ENCODE measurements at regions not wholly inside any gene's neighbourhood (a gene's known extent, or its start where the extent isn't known, plus 50 kb on each side); places are given as distances from the start of the nearest gene placed in this dataset.
"Not testable (repeated sequence)": the region's sequence is repeated elsewhere in the genome, so short reads cannot be mapped to it uniquely, and the experiment has no call there.

DNA sequence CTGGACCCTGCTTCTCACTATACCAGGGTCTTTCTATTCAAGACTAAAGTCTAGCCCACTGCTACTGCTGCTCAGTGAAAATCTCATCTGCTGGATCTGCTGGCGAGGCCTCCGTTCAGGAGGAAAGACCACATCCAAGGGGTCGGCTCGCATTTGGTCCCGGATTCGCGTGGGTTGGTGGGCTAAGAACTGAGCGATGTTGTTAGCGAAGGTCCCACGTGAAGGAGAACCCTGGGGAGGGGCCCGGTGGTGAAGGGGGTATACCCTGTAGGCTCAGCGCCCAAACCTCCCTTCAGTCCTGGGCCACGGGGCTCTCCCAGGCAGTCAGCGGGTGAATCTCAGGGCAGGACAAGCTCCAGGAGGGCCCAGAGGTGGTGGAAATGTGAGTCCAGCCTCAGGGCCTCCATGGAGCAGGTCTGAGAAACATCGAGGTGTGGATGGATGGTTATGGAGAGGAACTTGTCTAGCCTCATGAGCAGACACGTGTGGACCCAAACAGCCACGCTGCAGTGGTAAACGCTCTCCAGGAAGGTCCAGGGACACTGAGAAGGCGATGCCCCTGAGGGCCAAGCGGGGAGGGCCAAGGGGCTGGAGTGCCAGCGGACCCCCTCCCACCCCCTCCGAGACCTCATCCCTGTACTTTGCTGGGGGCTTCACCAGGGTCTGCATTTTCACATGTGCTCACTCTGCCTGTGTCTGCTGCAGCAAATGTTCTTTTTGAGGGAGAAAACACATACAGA, 152.3 kb downstream of the CTTN start:
- no peak for DNase-seq

DNA sequence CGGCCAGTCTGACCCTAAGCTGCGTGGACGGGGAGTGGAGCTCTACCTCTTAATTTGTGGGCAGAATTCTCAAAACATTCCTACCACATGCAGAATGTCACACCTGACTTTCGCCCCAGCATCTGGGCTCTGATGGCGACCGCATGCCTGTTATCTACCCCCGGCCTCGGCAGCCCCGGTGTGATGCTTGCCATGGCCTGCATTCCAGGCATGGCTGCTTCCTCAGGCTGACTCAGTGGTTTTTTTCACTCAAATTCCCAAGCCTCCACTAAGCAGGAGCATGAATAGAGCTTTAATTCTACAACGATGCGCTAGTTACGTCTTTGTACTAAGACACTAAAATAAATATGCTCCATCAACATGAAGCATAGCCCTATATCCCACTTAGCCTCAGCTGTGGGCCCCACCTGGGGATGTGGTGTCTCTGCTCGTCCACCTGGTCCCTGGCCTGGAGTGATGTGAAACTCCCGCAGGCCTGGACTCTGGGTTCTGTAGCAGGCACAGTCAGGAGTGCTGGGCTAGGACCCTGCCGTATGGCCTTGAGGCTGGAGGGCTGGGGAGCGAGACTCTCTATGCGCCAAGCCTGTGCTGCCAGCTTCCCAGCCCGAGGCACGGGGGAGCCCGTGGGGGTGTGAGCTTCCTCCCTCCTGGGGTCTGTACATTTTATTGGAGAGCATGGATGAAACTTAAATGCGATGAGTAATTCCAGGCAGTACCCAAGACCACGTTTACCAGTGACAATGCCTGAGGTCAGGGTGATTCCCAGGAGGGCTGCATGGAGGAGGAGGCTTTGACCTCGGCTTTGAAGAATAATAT, 153.2 kb downstream of the CTTN start:
- DNase-seq = no peak

DNA sequence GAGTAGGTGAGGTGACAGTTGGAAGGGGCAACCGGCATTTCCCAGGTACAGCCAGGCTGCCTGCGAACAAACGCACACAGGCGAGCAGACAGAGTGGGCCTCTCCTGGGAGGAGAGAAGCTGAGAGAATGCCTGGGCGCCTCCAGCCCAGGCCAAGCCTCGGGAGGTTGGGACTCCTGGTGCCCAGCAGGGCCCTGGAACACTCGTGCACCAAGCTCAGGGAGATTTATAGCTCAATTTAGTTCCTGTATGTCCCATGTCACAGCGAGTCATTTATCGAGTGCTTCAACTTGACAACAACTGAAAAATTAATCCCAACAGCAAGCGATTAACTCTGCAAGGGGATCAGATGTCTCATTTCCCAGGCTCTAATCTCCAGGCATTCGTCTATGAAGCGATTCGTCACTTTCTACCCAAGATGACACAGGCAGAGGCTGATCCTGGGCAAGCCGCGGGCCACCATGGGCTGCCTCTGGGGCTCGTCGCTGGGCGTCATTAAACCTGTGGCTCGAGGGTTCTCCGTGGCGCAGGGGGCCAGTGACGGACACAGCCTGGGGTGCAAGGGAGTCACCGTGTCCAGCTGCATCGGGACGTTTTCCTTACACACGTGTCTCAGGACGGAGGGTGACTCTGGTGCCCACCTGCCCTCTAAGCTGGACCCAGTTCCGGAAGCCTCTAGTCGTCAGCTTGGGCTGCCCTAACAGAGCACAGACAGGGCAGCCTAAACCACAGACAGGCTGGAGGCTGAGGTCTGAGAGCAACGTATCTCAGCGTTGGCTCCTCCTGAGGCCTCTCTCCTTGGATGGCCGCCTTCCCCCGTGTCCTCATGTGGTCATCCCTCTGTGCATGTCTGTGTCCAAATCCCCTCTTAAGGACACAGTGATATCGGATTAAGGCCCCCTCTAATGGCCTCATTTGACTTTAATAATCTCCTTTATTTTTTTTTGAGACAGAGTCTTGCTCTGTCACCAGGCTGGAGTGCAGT, 154.1 kb downstream of the CTTN start:
- DNase-seq = no peak

GRCh38 chr11:70555078-70555477, 156.7 kb downstream of the CTTN start:
- DNase-seq = no peak

DNA sequence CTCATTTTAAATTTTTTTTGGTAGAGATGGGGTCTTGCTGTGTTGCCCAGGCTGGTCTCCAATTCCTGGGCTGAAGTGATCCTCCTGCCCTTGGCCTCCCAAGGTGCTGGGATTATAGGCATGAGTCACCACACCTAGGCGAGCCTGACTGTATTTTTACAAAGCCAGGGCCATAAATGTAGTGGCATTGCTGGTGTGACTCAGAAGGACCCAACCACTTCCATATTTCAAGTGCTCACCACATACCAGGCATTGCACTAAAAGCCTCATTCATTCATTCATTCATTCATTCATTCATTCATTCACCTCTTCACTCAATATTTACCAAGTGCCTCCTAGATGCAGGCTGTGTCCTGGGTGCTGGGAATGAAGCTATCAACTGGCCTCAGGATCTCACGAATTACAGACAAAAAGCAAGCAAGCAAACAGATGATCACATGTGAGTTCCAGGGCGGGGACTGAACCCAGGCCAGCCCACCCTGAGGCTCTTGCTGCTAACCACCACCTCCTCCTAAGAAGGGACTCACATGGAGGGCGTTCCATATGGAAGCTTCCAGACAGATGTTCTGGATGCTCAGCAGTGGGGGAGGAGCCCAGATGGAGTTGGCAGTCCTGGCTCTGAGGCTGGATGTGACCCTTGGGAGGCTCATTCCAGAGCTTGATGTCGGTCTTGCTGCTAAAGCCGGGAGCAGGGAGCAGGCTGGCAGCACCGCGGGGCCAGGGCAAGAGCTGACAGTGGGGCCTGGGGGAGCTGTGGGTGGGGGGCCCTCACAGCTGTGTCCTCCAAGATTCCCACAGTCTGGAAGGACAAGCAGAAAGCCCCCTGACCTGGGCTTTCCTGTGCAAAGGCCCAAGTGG, 158.8 kb downstream of the CTTN start:
- peak; percentile 43 for DNase-seq

DNA sequence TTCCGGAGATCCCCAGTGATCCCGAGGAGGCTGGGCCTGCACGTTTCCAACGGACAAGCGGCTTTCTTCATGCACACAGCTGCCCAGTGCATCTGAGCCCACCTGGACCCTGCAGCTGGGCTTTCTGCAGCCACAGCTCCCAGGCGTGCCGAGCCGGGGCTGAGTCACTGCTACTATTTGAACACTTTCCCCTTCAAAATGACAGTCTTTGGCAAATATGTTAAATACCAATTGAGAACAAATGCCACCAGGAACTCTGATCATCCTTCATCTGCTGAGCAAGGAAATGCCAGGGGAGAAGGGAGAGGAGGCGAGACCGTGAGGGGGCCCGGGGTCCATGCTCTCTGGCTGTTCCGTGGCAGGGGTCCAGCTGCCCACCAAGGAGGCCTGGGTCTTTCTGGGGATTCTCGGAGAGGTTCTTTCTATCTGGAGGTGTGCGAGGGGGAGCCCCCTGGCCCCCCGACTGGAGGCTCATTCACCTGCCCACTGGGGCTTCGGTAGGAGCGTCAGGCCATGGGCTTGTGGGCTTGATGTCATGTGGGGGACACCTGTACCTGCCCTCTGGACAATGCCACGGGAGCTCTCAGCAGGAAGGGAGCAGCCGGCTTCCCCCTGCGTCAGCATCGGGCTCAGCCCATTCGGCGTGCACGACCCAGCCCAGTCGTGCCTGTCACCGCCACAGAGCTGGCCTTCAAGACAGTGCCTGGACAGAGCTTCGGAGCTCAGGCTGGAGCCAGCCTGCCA, 159.6 kb downstream of the CTTN start:
- no peak for DNase-seq

DNA sequence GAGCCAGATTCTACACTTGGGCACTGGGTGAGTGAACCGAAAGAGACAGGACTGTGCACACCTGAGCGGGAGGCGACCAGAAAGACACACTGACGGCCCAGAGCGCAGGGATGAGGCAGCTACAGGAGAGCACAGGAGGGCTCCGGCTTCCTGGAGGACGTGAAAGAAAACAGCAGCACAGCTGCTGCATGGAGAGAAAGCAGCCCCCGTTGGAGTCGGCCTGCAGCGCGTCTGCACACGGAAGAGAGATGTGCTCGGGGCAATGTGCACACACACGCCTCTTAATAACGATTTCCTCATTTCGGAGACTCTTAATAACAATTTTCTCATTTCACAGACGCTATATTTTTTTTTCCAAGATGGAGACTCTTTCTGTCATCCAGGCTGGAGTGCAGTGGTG, 160.4 kb downstream of the CTTN start:
- no peak for DNase-seq

GRCh38 chr11:70559516-70559915, 161.2 kb downstream of the CTTN start:
- DNase-seq = no peak

GRCh38 chr11:70560621-70561020, 162.3 kb downstream of the CTTN start:
- not testable (repeated sequence) for DNase-seq

- no peak for DNase-seq
These were observed 168.6 kb downstream of the CTTN start for GRCh38 chr11:70566768-70567530.

DNA sequence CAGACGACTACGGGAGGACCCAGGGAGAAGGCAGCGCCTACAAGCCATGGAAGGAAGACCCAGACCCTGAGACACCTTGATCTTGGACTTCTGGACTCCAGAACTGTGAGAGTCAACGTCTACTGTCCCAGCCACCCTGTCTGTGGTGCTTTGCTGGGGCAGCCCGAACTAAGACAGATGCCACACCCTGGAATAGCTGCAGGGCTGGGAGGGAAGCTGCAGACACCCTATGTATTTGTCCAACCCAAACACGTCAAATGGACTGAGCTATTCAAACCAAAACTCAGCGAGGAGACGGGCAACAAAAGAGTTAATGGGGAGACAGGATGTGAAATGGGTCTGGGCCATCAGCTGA, 169.3 kb downstream of the CTTN start:
- no peak for DNase-seq

- DNase-seq = peak; percentile 38
These were observed 169.9 kb downstream of the CTTN start for GRCh38 chr11:70568035-70568813.

DNA sequence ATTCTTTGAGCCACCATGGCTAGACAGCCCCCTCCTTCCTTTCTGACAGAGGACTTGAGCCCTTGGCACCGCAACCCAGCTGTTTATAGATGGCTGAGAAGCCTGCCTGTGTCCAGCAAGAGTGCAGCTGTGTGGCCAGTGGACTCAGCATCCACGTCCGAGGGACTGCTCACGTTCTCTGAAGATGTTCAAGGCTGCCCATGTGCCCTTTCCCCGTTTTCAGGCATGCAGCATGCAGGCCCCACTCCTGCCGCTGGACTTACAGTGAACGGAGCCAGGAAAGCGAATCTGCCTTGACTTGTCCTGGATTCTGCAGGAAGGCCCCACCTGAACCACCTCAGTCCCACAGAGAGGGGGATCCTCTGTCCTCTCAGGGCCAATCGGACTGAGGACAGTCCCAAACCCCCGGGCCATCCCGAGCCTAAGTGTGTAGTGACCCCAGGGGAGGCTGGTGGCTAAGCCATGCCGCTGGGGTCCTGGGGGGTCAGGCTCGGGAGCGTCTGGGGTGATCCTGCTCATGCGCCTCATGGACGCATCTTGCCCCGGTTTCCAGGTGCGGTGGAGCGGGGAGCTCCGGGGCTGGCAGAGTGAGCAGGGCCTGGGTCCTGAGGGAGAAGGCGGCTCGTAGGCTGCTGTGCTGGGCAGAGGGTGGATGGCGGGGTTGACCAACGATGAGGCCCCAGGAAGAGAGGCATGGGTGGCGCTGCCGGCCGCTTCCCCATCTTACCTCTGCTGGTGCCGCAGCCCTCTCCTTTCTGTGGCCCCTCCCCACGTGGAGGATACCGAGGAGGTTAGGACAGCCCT, 170.7 kb downstream of the CTTN start:
- DNase-seq = no peak

GRCh38 chr11:70569618-70569890, 171.2 kb downstream of the CTTN start:
- DNase-seq = no peak

GRCh38 chr11:70569996-70570692, 171.8 kb downstream of the CTTN start:
- no peak for DNase-seq

DNA sequence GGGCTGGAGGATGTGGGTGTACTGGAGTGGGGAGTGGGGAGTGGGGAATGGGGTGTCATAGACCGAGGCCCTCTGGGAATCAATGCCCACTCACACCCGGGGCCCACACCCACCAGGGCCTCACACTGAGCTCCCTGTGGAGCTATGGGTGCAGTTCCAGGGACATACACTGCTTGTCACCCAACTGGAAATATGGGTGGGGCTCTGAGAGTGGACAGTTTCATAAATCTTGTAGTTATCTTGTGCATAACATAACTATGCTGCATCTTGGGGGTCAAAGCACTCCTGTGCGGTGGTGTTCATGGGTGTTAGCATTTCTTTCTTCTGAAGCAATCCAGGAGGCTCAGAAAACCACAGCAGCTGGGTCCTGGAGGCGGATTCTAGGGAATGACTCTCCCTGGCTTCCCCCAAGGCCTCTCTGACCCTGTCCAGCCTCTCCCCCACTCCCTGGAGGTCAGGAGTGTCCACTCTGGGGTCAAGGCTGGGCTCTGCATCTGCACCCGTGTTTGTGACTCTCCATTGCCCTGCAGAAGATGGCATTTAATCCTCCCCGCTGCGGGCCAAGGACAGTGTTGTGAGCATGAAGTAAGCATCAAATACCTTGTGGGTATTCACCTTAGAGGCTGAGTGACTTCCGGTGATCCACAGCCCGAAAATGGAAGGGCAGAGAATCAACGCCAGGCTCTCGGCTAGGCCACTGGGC, 172.5 kb downstream of the CTTN start:
- no peak for DNase-seq

- DNase-seq = no peak
These were observed 174.6 kb downstream of the CTTN start for GRCh38 chr11:70572974-70573260.

GRCh38 chr11:70573701-70574151, 175.4 kb downstream of the CTTN start:
- no peak for DNase-seq

Data from fibroblast of skin of back (primary cell).